HG02938 (cell line): ENCODE measurements at regions not wholly inside any gene's neighbourhood (a gene's known extent, or its start where the extent isn't known, plus 50 kb on each side); places are given as distances from the start of the nearest gene placed in this dataset.

Source experiments
- ATAC-seq: cut with Tn5 transposase; IDR thresholded peaks from one replicate; pipeline ENCODE4 v1.9.1; 2021; ENCODE audit warnings: mild to moderate bottlenecking, moderate library complexity; ENCODE audit not compliant: unreplicated experiment

GRCh38 chr6:19312241-19312978, 524.8 kb upstream of the ID4 start:
- ATAC-seq: no peak

DNA sequence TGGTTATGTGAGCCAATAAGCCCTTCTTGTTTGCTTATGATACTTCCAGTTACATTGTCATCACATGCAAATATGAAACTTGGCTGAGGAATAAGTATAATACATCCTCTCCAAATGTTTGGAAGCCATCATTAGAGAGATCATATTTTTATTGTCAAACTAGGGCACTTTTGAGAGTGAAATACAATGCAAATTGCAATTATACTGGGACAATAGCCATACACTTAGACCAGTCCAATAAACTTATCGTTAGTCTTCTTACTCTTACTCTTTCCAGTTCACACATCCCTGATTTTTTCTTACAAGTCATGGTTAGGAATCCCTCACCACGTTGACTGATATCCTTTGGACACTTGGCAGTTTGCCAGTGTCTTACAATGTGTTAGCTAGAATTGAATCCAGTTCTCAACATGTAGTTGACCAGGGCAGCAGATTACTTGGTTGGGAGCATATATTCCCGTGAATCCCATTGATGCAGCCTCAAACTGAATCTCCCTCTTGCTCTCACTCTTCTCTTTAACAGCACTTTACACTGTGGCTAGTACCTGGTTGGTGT, 519.7 kb upstream of the ID4 start:
- ATAC-seq: no peak

DNA sequence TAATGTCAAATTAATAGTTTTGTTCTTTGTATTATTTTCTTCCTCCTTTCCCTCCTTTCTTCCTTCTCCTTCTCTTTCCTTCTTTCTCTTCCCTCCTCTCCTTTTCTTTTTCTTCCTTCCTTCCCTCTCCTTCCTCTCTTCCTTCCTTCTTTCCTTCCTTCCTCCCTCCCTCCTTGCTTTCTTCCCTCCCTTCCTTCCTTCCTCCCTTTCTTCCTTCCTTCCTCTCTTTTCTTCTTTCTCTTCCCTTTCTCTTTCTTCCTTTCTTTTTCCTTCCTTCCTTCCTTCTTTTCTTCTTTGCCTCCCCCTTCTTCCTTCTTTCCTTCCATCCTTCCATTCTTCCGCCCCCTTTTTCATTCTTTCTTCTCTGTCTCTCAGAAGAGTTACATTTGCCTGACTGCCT, 518.2 kb upstream of the ID4 start:
- ATAC-seq: no peak

DNA sequence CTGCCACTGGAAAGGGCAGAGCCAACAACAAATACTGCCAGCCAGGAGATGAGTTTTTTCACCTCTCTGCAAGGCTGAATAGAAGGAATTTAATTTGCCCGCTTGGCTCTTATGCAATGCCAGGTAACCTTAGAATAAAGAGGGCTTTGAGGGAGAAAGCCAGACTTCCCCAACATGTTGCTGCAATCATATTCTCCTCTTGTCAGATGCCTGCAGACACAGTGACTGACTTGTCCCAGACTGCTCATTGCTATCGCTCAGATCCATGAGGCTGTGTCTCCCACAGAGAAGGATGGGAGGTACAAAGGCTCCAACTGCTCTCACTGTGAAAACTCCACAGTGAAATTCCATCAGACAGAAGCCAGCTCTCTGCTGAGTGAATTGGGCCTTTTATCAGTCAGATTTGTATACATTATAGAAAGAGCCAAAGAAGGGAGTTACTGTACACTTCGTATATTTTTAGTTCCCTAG, 517.0 kb upstream of the ID4 start:
- ATAC-seq: no peak

DNA sequence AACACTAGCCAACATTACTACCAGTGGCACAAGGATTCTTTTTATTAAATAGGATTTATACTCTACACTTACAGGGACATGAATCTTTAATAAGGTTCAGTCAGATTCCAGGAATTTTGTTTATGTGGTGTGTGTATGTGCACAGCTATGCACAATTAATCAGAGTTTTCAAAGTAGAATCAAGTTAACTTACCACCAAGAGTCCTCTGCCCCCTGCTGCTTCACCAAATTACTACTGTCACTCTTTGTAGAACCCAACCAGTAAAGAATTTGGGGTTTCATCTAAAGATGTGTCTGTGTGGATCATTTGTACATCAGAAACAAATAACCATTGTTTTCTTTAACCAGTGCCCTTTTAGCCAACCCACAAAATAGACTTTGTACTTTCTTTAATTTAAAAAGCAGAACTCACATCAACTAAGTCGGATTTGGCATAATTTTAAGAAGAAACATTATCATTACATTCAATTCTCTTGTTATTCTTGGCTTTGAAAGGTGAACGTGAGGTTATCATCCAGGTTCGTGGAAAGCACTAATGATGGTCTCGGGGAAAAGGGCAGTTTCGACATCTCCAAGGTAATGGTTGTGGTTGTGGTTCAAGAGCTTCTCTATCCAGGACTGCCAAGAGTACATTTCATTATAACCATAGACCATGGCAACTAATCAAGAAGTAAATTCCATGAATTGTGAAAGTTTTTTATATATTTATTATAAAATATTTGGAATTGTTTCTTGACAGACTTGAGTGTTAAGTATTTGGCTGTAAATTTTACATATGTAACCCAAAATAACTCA, 514.3 kb upstream of the ID4 start:
- ATAC-seq: no peak

DNA sequence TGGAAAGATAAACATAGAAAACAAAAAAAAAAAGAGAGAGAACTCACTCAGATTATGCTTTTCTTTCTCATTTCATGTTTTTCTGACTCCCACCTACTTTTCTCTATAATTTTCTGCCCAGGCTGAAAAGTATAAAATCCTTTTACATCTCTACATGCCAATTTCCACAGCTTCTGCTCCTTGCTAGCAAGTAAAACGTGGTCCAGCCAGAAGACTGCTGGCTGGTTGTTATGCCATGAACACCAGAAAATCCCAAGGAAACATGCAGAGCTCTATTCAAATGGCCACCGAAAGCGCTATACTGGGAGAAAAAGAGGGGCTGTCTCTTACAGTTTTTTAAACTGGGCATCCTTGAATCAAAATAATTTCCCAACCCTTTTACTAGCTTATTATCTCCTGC, 512.8 kb upstream of the ID4 start:
- ATAC-seq: no peak

- no peak for ATAC-seq
These were observed 511.8 kb upstream of the ID4 start for GRCh38 chr6:19325335-19325789.

DNA sequence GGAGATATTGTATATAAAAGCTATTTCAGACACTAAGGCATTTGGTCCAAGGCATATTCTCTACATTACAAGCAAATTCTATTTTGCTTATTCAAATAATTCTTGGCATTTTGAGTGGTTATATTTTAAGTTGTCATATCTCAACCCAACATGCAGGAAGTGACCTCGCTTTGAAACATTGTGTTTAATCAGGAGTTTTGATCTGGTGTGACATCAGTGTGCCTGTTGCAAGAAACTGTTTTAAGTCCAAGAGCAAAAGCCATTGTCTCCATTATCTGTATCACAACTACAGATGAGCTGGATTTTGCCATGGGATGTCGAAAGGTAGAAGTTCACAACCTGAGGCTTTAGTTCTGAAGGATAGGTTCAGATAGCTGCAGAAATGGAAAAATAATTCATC, 509.9 kb upstream of the ID4 start:
- no peak for ATAC-seq

DNA sequence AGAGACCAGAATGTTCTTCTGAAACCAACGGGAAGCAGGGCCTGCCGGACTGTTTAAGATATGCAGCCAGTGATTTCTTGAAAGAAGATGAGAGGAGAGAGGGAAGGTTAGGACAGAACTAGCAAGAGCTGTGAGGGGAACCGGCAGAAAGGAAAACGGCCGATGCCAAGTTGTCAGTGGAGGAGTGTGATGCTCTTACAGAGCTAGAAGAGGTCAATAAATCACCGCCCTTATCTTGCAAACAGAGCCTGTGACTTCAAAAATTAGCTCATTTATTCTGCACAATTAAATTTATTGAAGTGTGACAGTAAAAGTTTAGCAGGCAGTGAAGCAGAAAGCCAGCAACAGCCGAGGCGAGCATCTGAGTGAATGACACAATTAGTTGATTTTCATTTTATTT, 509.5 kb upstream of the ID4 start:
- no peak for ATAC-seq

DNA sequence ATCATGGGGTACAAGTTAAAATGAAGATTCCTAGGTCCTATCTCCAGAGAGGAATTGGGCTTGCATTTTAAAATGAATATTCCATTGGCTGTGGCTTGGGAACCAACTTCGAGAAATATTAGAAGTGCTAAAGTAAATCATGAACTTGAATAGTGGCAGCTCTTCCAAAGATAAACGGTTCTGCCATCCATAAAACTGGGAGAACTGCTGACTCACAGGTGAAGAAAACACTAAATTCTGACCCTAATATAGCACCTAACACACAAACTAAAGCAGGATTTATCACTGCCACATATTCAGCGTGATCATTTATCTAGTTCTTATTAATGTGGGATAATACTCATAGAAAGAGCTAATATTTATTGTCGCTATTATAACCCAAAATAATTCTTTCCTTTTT, 508.1 kb upstream of the ID4 start:
- ATAC-seq: no peak

DNA sequence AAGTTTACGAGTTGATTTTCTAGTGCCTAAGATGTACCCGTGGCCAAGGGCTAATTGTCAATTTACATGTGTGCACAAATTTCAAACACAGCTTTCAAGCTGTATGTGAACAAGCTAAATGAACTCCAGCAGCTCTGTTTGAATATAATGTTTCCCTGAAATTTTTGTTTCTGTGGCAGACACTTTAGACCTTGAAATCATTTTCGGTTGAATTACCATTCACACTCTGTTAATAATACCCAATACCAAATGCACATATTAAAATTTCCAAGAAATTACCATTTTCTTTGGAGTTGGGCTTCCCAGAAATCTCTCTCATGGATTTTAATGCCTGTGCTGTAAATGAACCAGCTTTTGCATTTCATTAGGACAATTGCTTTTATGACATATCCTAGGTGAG, 506.1 kb upstream of the ID4 start:
- no peak for ATAC-seq

DNA sequence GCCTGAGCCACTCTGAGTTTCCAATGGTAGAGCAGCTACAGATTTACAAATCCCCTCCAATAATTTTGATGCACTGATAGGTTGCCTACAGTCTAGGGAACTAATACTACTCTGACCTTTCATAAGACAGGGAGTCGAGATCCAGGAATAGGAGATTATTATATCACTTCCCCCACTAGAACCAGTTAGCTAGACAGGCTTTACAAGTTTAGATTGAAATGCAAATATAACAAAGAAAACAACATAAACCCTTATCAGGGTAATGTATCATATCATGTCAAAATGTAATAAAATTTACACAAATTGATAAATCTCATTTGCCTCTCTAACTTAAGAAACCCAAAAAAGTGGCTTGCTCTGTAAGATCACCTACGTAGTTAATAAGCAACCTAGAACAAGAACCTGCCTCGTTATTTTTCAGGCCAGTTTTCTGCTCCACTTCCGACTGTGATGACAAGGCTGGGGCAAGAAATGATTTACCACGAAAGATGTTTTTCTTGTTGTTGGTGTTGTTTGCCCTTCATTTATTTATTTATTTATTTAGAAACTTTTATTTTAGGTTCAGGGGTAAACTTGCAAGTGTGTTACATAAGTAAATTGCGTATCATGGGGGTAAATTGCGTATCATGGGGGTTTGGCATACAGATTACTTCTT, 504.2 kb upstream of the ID4 start:
- ATAC-seq: no peak

DNA sequence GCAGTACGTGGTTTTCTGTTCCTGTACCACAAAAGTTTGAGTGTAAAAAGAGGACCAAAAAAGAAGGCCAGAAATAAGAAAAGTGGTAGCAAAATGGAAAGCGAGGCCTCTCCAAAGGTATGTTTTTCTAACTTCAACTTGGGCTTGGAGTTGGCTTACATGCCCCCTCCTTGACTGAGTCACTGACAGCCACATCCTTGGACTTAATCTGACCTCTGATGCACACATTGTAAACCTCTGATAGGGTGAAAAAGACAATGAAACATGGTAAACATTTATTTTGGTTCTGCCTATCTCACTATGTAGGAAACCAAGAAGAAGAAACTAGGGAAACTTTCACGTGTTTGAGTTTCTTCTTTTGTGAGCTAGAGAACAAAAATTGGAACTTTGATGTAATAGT, 503.2 kb upstream of the ID4 start:
- ATAC-seq: no peak

GRCh38 chr6:19336579-19336978, 500.6 kb upstream of the ID4 start:
- ATAC-seq: no peak

- ATAC-seq: no peak
These were observed 500.1 kb upstream of the ID4 start for GRCh38 chr6:19337101-19337500.

GRCh38 chr6:19342616-19343015, 494.6 kb upstream of the ID4 start:
- ATAC-seq: no peak

DNA sequence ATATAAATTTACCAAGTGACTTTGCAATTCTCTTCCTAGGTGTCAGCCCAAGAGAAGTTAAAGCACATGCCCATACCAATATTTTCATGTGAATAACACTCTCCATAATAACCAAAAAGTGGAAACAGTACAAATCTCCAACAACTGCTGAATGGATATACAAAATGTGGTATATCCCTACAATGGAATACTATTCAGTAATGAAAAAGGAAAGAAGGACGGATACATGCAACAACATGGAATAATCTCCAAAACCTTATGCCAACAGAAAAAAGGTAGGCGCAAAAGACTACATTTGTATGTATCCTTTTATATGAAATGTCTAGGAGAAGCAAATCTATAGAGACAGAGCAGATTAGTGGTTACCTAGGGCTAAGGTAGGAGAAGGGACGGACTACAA, 487.7 kb upstream of the ID4 start:
- no peak for ATAC-seq

DNA sequence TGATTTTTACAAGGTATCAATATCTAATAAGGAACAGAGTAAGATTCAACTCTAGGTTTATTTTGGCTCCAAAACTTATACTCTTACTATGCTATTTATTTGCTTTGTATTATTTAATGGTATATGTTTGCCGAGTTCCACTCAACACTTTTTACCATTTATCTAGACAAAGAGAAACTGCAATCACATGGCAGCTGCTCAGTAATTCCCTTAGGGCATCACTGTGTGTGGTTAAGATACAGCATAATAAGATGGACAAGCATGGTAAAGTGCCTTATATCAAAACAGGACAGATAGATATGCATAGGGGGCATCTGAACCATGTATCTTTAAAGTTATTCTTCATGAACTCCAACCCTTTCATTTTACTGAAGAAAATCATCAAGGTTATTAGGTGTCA, 483.0 kb upstream of the ID4 start:
- ATAC-seq: no peak

DNA sequence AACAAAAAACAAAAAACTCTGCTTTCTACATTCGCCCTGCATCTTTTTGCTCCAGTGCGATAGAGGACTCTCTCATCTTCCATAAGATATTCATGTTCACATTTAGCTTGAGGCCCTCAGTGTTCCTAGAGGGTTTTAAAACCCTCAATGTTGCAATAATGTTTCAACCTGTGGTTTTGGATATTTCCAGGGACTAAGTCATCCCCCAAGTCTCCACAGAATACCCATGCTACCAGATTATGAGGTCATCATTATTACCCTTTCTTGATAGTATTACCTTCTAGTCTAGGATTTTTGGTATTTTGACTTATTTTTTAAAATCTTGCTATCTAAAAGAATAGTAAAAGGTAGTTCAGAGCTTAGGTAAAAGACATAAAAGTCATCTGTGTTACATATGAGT, 480.5 kb upstream of the ID4 start:
- no peak for ATAC-seq

DNA sequence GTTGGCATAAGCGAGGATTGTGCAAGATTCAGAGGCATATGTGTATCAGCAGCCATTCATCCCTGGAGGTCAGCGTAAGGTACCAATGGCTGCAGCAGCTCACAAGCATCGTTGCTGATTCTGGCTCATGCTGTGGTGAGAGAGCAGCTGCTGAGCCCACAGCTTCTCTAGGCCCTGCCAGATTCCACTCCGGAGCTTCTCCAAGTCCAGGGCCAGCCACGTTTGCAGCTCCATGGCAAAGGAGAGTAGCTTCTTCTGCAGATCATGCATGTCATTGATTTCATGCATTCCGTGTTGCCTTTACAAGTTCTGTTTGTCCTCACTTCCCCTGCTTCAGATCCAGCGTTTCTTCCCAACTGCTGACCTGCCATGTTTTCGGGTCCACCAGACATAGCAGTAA, 474.8 kb upstream of the ID4 start:
- ATAC-seq: no peak

DNA sequence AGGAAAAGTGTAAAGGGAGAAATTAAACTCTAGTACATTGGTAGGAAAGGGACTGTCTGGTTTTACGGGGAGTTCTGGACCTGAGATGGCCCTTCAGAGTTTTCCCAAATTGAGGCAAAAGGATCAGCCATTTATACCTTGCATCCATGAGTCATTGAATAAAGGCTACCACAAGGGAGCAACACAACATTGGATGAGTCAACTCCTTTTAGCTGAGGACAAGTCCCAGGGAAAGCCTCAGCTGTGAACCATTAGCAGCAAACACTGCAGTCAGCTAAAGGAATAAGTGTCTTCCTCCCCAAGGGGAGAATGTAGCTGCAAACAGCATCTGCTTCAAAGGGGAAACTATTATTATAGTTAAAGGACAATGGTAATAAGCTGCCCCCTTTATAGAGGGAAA, 468.7 kb upstream of the ID4 start:
- ATAC-seq: no peak

DNA sequence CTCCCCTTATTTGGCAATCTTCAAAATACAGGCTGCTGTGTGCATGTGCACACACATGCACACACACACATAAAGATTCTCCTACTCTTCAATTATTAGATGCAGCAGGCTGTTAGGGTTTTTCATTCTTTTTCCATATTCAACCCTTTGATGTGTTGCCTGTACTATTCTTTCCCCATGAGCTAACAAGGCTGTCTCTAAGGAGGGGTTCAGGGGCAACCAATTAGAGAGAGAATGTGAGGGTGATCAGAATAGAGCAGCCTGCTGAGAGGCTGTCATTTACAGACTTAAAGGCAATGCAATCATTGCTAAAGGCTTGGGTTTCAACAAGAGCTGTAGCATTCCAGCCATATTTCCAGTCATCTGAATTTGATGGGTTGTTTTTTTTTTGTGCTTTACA, 467.4 kb upstream of the ID4 start:
- no peak for ATAC-seq
